B cell (primary cell): ENCODE measurements at regions not wholly inside any gene's neighbourhood (a gene's known extent, or its start where the extent isn't known, plus 50 kb on each side); places are given as distances from the start of the nearest gene placed in this dataset.

Experiments
- ATAC-seq: fragments of 200-7000 bp; cut with Tn5 transposase; one replicate; pipeline ENCODE4 v1.10.0; 2021; ENCODE audit warnings: low read depth, mild to moderate bottlenecking, moderate number of reproducible peaks, moderate library complexity
- CTCF ChIA-PET: fragments of 350-600 bp; sonication (Branson Sonifier 250); formaldehyde crosslinking; loops from one replicate; lab custom pipeline; 2021; ENCODE audit warnings: antibody characterized with exemption, inconsistent platforms; lab: Charles Lee
- POLR2A ChIA-PET: fragments of 350-600 bp; sonication (Branson Sonifier 250); formaldehyde crosslinking; loops from one replicate; lab custom pipeline; 2021; ENCODE audit warnings: antibody characterized with exemption; lab: Charles Lee
- DNase-seq: peaks from one replicate; pipeline ENCODE4 v3.0.0; 2013
- H2AFZ ChIP-seq: 2 replicates; pipeline ENCODE4 v1.6.1; 2012; ENCODE audit warnings: mild to moderate bottlenecking, low read depth, low read length; ENCODE audit not compliant: insufficient read depth, poor library complexity, severe bottlenecking
- H3K27ac ChIP-seq, 2 donors: 1 replicate in 1 of 2; 2 replicates in 1 of 2; pipeline ENCODE4 v1.5.1; 2012 to 2013; ENCODE audit warnings: low read length in 2 of 2, mild to moderate bottlenecking in 2 of 2, moderate library complexity in 1 of 2
- H3K27me3 ChIP-seq, 4 experiments: fragments of 200-600 bp in 1 of 4; sonication (generic) in 1 of 4; replicated peaks in 1 of 4; 1 replicate in 2 of 4; 2 replicates in 2 of 4; pipeline versions ENCODE4 v1.6.1 to v1.7.0; 2013 to 2016; ENCODE audit warnings: low read length in 3 of 4, mild to moderate bottlenecking in 2 of 4, mixed read lengths in 1 of 4, moderate library complexity in 1 of 4; ENCODE audit not compliant: insufficient read depth in 4 of 4, control insufficient read depth in 3 of 4; ENCODE audit errors: control extremely low read depth in 1 of 4
- H3K36me3 ChIP-seq, 2 experiments: replicated peaks in 1 of 2; 1 replicate in 1 of 2; 2 replicates in 1 of 2; pipeline versions ENCODE4 v1.6.1 to v1.7.1; 2013; ENCODE audit warnings: low read length in 1 of 2; ENCODE audit not compliant: insufficient read depth in 2 of 2, control insufficient read depth in 1 of 2; ENCODE audit errors: control extremely low read depth in 1 of 2, extremely low read depth in 1 of 2
- H3K4me1 ChIP-seq, 2 donors: fragments of 200-600 bp in 1 of 2; sonication (generic) in 1 of 2; 1 replicate in 1 of 2; 2 replicates in 1 of 2; pipeline versions ENCODE4 v1.5.1 to v1.6.1; 2013 to 2017; ENCODE audit warnings: low read length in 2 of 2; ENCODE audit not compliant: control insufficient read depth in 2 of 2, insufficient read depth in 2 of 2
- H3K4me2 ChIP-seq: replicated peaks from 2 replicates; pipeline ENCODE3; 2012; ENCODE audit warnings: mild to moderate bottlenecking, low read depth, low read length; ENCODE audit not compliant: poor library complexity, severe bottlenecking
- H3K4me3 ChIP-seq, 5 experiments: fragments of 200-600 bp in 1 of 5; sonication (generic) in 1 of 5; 1 replicate in 3 of 5; 2 replicates in 2 of 5; pipeline versions ENCODE4 v1.5.1 to v1.7.0; 2011 to 2016; ENCODE audit warnings: low read length in 4 of 5, mild to moderate bottlenecking in 4 of 5, low read depth in 2 of 5, control low read depth in 1 of 5, moderate library complexity in 1 of 5; ENCODE audit not compliant: insufficient read depth in 1 of 5; ENCODE audit errors: control extremely low read depth in 1 of 5, extremely low read depth in 1 of 5
- H3K79me2 ChIP-seq: fragments of 200-600 bp; sonication (generic); one replicate; pipeline ENCODE4 v1.6.0; 2016; ENCODE audit warnings: low read length; ENCODE audit not compliant: control insufficient read depth, insufficient read depth
- H3K9ac ChIP-seq: fragments of 200-600 bp; sonication (generic); 2 replicates; pipeline ENCODE4 v1.6.1; 2017; ENCODE audit warnings: mild to moderate bottlenecking, low read length, moderate library complexity
- H3K9me3 ChIP-seq, 3 donors: one replicate each; pipeline versions ENCODE4 v1.6.1 to v1.7.1; 2013; ENCODE audit warnings: low read length in 2 of 3; ENCODE audit not compliant: control insufficient read depth in 2 of 3, insufficient read depth in 1 of 3; ENCODE audit errors: control extremely low read depth in 1 of 3
- H4K20me1 ChIP-seq: 2 replicates; pipeline ENCODE4 v1.6.0; 2012; ENCODE audit warnings: mild to moderate bottlenecking, low read length; ENCODE audit not compliant: insufficient read depth, control insufficient read depth, poor library complexity, severe bottlenecking
- H3K27ac Mint-ChIP-seq: one replicate; pipeline ENCODE4 v1.8.0; 2021; ENCODE audit warnings: mixed read lengths
- H3K27me3 Mint-ChIP-seq: one replicate; pipeline ENCODE4 v1.8.0; 2021; ENCODE audit warnings: mixed read lengths
- H3K4me1 Mint-ChIP-seq: one replicate; pipeline ENCODE4 v1.8.0; 2021; ENCODE audit warnings: mixed read lengths
- H3K4me3 Mint-ChIP-seq: one replicate; pipeline ENCODE4 v1.8.0; 2021; ENCODE audit warnings: mixed read lengths
- H3K9me3 Mint-ChIP-seq: one replicate; pipeline ENCODE4 v1.8.0; 2022; ENCODE audit warnings: mixed read lengths; ENCODE audit not compliant: insufficient read depth
- CTCF ChIP-seq: fragments of 200-600 bp; IDR thresholded peaks from one replicate; pipeline ENCODE4 v1.8.0; 2022; ENCODE audit warnings: antibody characterized with exemption, mild to moderate bottlenecking
- EZH2 ChIP-seq: IDR thresholded peaks from 2 replicates; pipeline ENCODE4 v1.6.1; 2012; ENCODE audit warnings: borderline replicate concordance, low read depth, mild to moderate bottlenecking, moderate library complexity, low read length; ENCODE audit not compliant: insufficient read depth, poor library complexity, severe bottlenecking
- WGBS: methylation state at CpG from one replicate; pipeline ENCODE4 v1.1.5; 2013; ENCODE audit warnings: missing lambda C conversion rate; ENCODE audit not compliant: insufficient coverage; 5-methylcytosine and 5-hydroxymethylcytosine counted together
- intact Hi-C: fragments of 100-400 bp; cut with micrococcal nuclease; formaldehyde crosslinking; loops from one replicate; pipeline ENCODE4 v1.10.0; 2022

DNA sequence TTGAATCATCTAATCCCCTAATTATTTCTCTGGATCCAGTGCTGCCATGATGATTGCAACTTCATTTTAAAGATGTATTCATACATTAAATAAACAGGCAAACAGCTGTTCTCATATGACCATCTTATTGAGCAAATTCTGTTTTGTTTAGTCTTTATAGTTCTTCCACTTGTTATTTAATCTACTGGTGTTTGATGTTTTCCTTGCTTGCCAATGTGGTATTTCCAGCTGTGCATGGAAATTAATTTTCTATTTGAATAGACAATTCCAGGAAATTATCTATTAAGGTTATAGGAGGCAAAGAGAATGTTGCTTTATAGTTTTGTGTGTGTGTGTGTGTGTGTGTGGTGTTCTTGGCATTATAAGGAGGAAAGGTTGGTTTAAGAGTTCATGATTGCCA lies 167.0 kb upstream of the PRPS1L1 start:
- Histone ChIP-seq H3K36me3 (no peaks in the 10 kb centered on the region), H3K9me3 (no peaks in the 10 kb centered on the region), H3K79me2 (no peaks in the 10 kb centered on the region), H3K4me2 (no peak overlapping the region), H3K27ac (no peak overlapping the region), H4K20me1 (no peaks in the 10 kb centered on the region), H2AFZ (no peak overlapping the region), H3K4me1 (no peaks in the 10 kb centered on the region), H3K9ac (no peak overlapping the region), H3K4me3 (no peak overlapping the region), H3K27me3 (no peaks in the 10 kb centered on the region)
- no peak overlapping the region for H3K4me3 Mint-ChIP-seq
- DNase-seq (no peak), ATAC-seq (no peak)
- H3K27me3 Mint-ChIP-seq = no peaks in the 10 kb centered on the region
- ChIA-PET CTCF (interaction anchor here (0.6 kb wide), 1 partner anchor 151 kb away, joined by 3 read pairs; no protein-coding TSS in a partner anchor), POLR2A (no interaction called here)
- intact Hi-C loops = no loop called here
- no peak overlapping the region for H3K27ac Mint-ChIP-seq
- TF ChIP-seq CTCF (no peak), EZH2 (no peak)
- peaks cover 2% of the 10 kb centered on the region for H3K4me1 Mint-ChIP-seq
- H3K9me3 Mint-ChIP-seq = peaks cover 4% of the 10 kb centered on the region

DNA sequence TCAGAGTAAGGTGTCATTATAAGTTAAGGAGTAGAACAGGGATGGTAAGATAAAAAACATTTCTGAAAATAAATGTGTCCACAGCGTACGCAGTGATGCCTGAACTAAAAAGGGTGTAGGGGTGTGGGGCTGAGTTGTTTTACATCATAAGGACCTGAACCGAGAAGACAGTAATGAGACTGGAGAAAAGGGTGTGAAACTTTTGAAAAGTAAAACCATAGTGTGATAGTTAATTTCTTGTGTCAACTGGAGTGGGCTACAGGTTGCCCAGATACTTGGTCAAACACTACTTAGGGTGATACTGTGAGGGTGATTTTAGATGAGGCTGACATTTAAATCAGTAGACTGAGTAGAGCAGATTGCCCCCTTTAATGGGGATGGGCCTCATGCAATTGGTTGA lies 169.0 kb upstream of the PRPS1L1 start:
- Histone ChIP-seq H3K36me3 (no peaks in the 10 kb centered on the region), H3K4me2 (no peak overlapping the region), H3K27me3 (no peaks in the 10 kb centered on the region), H3K27ac (no peak overlapping the region), H3K9me3 (no peaks in the 10 kb centered on the region), H3K4me3 (no peak overlapping the region), H3K9ac (no peak overlapping the region), H2AFZ (no peak overlapping the region), H4K20me1 (no peaks in the 10 kb centered on the region), H3K4me1 (no peaks in the 10 kb centered on the region), H3K79me2 (no peaks in the 10 kb centered on the region)
- TF ChIP-seq CTCF (no peak), EZH2 (no peak)
- ChIA-PET POLR2A (no interaction called here), CTCF (no interaction called here)
- no peaks in the 10 kb centered on the region for H3K27me3 Mint-ChIP-seq
- no peak overlapping the region for H3K4me3 Mint-ChIP-seq
- peaks cover 4% of the 10 kb centered on the region for H3K9me3 Mint-ChIP-seq
- ATAC-seq = no peak
- no peak for DNase-seq
- H3K4me1 Mint-ChIP-seq = peaks cover 2% of the 10 kb centered on the region
- WGBS = 98% methylated on average over 3 of the region's 3 CpGs
- H3K27ac Mint-ChIP-seq = no peak overlapping the region
- intact Hi-C loops = no loop called here
